ACHN (cell line): ENCODE measurements at regions not wholly inside any gene's neighbourhood (a gene's known extent, or its start where the extent isn't known, plus 50 kb on each side); places are given as distances from the start of the nearest gene placed in this dataset.
"Not testable (repeated sequence)": the region's sequence is repeated elsewhere in the genome, so short reads cannot be mapped to it uniquely, and the experiment has no call there.

Experiments used
- DNase-seq: peaks from one replicate; pipeline ENCODE4 v3.0.0-alpha.2; 2015
- in situ Hi-C: cut with HindIII; loops from 2 replicates; pipeline ENCODE4 v1.10.0; 2017; ENCODE audit warnings: low sequenced_read_pairs, low pct_ligation_motif_present, low pct_unique_long_range_greater_than_20kb

GRCh38 chr7:83782628-83783027 is 133.7 kb upstream of the SEMA3E start:
- DNase-seq, result peak; percentile 45
- in situ Hi-C loops, result no loop called here

GRCh38 chr7:83778073-83778443 is 129.1 kb upstream of the SEMA3E start:
- DNase-seq, result no peak
- in situ Hi-C loops, result no loop called here

DNA sequence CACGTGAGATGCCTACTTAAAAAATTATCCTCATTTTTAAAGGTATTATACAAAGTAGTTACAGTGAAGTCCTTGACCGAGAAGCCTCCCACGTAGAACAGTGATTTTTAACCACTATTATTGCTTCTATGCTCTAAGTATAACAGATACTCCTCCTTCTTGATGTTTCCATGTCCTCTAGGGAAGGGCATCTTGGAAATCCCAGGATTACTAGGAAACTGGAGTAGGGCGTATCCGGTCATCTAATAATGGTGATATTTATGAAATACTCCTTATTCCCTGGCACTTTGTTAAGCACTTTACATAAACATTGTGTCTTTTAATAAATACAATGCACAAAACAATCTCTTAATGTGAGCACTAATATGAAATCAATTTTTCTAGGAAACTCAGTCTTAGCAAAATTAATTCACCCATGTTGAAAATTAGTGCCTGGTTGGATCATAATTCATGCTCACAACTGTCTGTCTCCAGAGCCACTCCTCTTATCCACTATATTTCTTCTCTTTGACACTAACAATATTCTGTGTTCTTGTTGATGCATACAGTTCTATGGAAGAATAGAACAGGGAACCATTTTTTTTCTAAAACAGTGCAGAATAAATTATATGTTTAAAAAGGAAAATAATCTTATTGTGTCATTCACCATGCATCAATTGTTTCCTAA is 128.6 kb upstream of the SEMA3E start:
- in situ Hi-C loops, result no loop called here
- DNase-seq, result no peak

- in situ Hi-C loops, result no loop called here
- DNase-seq, result no peak
These were observed 120.5 kb upstream of the SEMA3E start for GRCh38 chr7:83769407-83769806.

GRCh38 chr7:83751217-83751616 is 102.3 kb upstream of the SEMA3E start:
- in situ Hi-C loops, result no loop called here

GRCh38 chr7:83749495-83749894 is 100.6 kb upstream of the SEMA3E start:
- DNase-seq, result no peak
- in situ Hi-C loops, result no loop called here

More at GRCh38 chr7:83751217-83751616, 102.3 kb upstream of the SEMA3E start:
- DNase-seq, result no peak

- in situ Hi-C loops, result no loop called here
- no peak for DNase-seq
These were observed 90.6 kb upstream of the SEMA3E start for GRCh38 chr7:83739527-83739926.

GRCh38 chr7:83738291-83738835 is 89.4 kb upstream of the SEMA3E start:
- no peak for DNase-seq
- in situ Hi-C loops, result no loop called here

- DNase-seq, result no peak
- in situ Hi-C loops, result no loop called here
These were observed 83.4 kb upstream of the SEMA3E start for GRCh38 chr7:83732305-83732704.

- DNase-seq, result no peak
- in situ Hi-C loops, result no loop called here
These were observed 82.2 kb upstream of the SEMA3E start for GRCh38 chr7:83731154-83731553.

DNA sequence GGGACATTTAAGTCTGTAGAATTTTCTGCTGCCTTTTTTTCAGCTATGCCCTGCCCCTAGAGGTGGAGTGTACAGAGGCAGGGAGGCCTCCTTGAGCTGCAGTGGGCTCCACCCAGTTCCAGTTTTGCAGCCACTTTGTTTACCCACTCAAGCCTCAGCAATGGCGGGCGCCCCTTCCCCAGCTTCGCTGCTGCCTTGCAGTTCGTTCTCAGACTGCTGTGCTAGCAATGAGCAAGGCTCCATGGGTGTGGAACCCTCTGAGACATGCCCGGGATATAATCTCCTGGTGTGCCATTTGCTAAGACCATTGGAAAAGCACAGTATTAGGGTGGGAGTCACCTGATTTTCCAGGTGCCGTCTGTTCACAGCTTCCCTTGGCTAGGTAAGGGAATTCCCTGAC is 68.0 kb upstream of the SEMA3E start:
- in situ Hi-C loops, DNase-seq: not testable (repeated sequence)

GRCh38 chr7:83708531-83708930 is 59.6 kb upstream of the SEMA3E start:
- DNase-seq, result no peak
- in situ Hi-C loops, result no loop called here

- no peak for DNase-seq
- in situ Hi-C loops, result no loop called here
These were observed 55.6 kb upstream of the SEMA3E start for GRCh38 chr7:83704564-83704963.

DNA sequence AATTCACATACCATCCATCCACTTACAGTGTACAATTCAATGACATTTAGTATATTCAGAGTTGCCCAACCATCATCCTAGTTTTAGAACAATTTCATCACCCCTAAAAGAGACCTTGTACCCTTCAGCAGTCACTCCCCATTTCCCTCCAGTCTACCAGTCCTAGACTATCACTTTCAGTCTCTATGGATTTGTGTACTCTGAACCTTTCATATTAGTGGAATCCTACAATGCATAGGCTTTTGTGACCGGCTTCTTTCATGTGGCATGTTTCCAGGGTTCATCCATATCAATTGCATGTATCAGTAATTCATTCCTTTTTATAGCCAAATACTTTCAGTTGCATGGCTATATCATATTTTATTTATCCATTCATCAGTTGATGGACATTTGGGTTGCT is 53.5 kb upstream of the SEMA3E start:
- in situ Hi-C loops, result no loop called here
- no peak for DNase-seq

GRCh38 chr7:83701736-83702135 is 52.8 kb upstream of the SEMA3E start:
- in situ Hi-C loops, result no loop called here
- no peak for DNase-seq
